Ishikawa (cell line): ENCODE measurements at regions not wholly inside any gene's neighbourhood (a gene's known extent, or its start where the extent isn't known, plus 50 kb on each side); places are given as distances from the start of the nearest gene placed in this dataset.

Experiments used
- CEBPB ChIP-seq: IDR thresholded peaks from 2 replicates; pipeline ENCODE4 v1.6.1; 2012
- CREB1 ChIP-seq: IDR thresholded peaks from 2 replicates; pipeline ENCODE4 v1.6.1; 2012; ENCODE audit warnings: low read depth
- EGR1 ChIP-seq: IDR thresholded peaks from 2 replicates; pipeline ENCODE4 v1.6.1; 2012
- EP300 ChIP-seq: IDR thresholded peaks from 2 replicates; pipeline ENCODE4 v1.6.1; 2012; ENCODE audit warnings: borderline replicate concordance
- FOXM1 ChIP-seq: IDR thresholded peaks from 2 replicates; pipeline ENCODE4 v1.6.1; 2012; ENCODE audit warnings: low read depth, borderline replicate concordance
- NFIC ChIP-seq: IDR thresholded peaks from 2 replicates; pipeline ENCODE4 v1.6.1; 2012
- RAD21 ChIP-seq: IDR thresholded peaks from 2 replicates; pipeline ENCODE4 v1.6.1; 2012; ENCODE audit warnings: low read depth
- REST ChIP-seq: IDR thresholded peaks from 2 replicates; pipeline ENCODE4 v1.6.1; 2012; ENCODE audit warnings: low read depth, mild to moderate bottlenecking
- TAF1 ChIP-seq: IDR thresholded peaks from 2 replicates; pipeline ENCODE4 v1.6.1; 2012; ENCODE audit warnings: low read depth, mild to moderate bottlenecking
- TCF12 ChIP-seq: IDR thresholded peaks from 2 replicates; pipeline ENCODE4 v1.6.1; 2012; ENCODE audit warnings: low read depth
- TEAD4 ChIP-seq: IDR thresholded peaks from 2 replicates; pipeline ENCODE4 v1.6.1; 2012
- YY1 ChIP-seq: IDR thresholded peaks from 2 replicates; pipeline ENCODE4 v1.6.1; 2012; ENCODE audit warnings: low read depth
- ZBTB7A ChIP-seq: IDR thresholded peaks from 2 replicates; pipeline ENCODE4 v1.6.1; 2012; ENCODE audit warnings: low read depth
- TF ChIP-seq, protein P1 (sequence below): IDR thresholded peaks from 2 replicates; pipeline ENCODE4 v1.6.1; 2012
- TF ChIP-seq, protein P2 (sequence below): IDR thresholded peaks from 2 replicates; pipeline ENCODE4 v1.6.1; 2012

- no peak for TF ChIP-seq ZBTB7A
- TF ChIP-seq, protein P1, sequence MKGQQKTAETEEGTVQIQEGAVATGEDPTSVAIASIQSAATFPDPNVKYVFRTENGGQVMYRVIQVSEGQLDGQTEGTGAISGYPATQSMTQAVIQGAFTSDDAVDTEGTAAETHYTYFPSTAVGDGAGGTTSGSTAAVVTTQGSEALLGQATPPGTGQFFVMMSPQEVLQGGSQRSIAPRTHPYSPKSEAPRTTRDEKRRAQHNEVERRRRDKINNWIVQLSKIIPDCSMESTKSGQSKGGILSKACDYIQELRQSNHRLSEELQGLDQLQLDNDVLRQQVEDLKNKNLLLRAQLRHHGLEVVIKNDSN, result no peak
Measured at GRCh38 chr3:89983449-89983848, 876.0 kb downstream of the EPHA3 start.

GRCh38 chr3:90005281-90005847, 897.9 kb downstream of the EPHA3 start:
- no peak for TF ChIP-seq REST
- TF ChIP-seq CEBPB, result no peak
- no peak for TF ChIP-seq TAF1
- TF ChIP-seq EGR1, result no peak
- TF ChIP-seq RAD21, result no peak
- TF ChIP-seq TCF12, result no peak
- TF ChIP-seq FOXM1, result no peak
- no peak for TF ChIP-seq EP300
- no peak for TF ChIP-seq NFIC
- TF ChIP-seq YY1, result no peak
- no peak for TF ChIP-seq CREB1
- TF ChIP-seq ZBTB7A, result no peak
- TF ChIP-seq, protein P2, sequence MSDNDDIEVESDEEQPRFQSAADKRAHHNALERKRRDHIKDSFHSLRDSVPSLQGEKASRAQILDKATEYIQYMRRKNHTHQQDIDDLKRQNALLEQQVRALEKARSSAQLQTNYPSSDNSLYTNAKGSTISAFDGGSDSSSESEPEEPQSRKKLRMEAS, result no peak

- TF ChIP-seq TEAD4 (no peak), CEBPB (no peak), YY1 (no peak), CREB1 (no peak), NFIC (no peak), FOXM1 (no peak), EP300 (no peak), ZBTB7A (no peak), REST (no peak), TCF12 (no peak), RAD21 (no peak), EGR1 (no peak), TAF1 (no peak)
- TF ChIP-seq, protein P1, result no peak
- TF ChIP-seq, protein P2, result no peak
Measured at GRCh38 chr3:90007778-90008499, 900.5 kb downstream of the EPHA3 start.

DNA sequence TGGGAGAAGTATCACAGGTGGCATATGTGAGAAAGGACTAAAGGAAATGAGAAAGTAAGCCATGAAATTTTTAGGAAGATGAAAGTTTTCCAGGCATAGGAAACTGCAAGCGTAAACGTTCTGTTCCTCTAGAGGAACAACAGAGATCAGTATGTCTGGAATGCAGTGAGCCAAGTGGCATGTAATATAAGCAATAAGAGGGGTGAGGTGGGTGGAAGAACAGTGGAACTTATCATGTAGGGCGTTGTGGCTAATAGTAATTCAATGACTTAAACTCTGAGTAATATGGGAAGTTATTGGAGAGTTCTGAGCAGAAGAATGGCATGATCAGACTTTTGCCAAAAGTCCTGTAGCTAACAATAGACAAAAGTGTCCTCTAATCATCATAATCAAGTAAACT, 902.9 kb downstream of the EPHA3 start:
- TF ChIP-seq YY1 (no peak), EGR1 (0 out of 2 replicates have a peak, but pooled peaks have one; percentile 10), RAD21 (no peak), CEBPB (0 out of 2 replicates have a peak, but pooled peaks have one; percentile 4), TEAD4 (peak; percentile 86)
- TF ChIP-seq, protein P2, result no peak

DNA sequence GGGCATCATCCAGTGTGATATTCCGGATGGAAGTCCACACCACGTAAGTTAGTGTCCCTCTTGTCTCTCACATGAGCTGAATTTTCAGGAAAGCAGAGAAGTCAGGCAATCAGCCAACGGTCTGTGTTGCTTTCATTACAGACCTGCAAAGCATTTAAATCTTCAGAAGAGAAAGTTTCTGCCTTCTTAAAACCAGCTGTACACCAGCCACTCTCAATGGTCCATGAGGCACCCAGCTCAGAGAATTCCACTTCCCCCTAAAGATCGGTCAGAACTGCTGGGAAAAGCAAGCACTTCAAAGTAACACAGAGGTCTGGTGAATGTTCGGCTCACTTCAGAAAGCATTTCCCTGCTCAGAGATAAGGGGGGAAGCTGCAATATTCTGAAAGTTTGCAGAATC, 903.7 kb downstream of the EPHA3 start:
- TF ChIP-seq NFIC, result no peak
- TF ChIP-seq EP300, result no peak
- no peak for TF ChIP-seq CREB1
- TF ChIP-seq, protein P1, result no peak
- TF ChIP-seq TEAD4, result no peak
- no peak for TF ChIP-seq REST
